GOT3 (cell line): ENCODE measurements at regions not wholly inside any gene's neighbourhood (a gene's known extent, or its start where the extent isn't known, plus 50 kb on each side); places are given as distances from the start of the nearest gene placed in this dataset.
"Not testable (repeated sequence)": the region's sequence is repeated elsewhere in the genome, so short reads cannot be mapped to it uniquely, and the experiment has no call there.

Experiments used
- DNase-seq: peaks from one replicate; lab custom pipeline; 2025; ENCODE audit warnings: mixed read lengths; lab: John Stamatoyannopoulos, UW

DNA sequence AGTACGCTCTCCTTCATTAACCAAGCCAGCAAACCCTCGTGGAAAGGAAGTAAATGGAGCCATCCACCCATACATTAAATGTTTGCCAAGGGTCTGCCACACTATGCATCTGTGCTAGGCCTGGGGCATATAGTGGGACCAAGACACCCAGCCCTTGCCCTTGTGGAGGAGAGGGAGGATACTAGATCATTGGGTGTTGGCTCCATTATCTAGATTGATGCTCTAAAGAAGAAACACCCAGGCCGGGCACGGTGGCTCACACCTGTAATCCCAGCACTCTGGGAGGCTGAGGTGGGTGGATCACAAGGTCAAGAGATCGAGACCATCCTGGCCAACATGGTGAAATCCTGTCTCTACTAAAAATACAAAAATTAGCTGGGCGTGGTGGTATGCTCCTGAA is 193.3 kb upstream of the CDH5 start:
- not testable (repeated sequence) for DNase-seq

DNA sequence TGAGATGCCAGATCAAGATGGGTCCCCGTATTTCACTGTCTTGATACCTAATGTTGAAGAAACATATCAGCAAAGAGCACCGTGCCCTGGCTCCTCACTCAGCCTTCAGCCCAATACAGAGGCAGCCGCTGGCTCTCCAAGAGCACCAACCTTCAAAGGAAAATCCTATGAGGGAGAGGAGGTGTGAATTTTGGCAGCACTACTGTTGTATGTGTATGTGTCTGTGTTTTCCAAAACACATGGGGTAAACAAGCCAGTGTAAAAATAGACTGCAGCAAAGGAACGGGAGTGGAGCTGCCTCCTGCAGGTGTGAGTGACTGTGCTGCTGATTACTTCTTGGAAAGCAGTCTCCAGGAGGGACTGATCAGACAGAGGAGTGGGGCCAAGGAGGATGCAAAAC is 194.0 kb upstream of the CDH5 start:
- DNase-seq, result no peak

DNA sequence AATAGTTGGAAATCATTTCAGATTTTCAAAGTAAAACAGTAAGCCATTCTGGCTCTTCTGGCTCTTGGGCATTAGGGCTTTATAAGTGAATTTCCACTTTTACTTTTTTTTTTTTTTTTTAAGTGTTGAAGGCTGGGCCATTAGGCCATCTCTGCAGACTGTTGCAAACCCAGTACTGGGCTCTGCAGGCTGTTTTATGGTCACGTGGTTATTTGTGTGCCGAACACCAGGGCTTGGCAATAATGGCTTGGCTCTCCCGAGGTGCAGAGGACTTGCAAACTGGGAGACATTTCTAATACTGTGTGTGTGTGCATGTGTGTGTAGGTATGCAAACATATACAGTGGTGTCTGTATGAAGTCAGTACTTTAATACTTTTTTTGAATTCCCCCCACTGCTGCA is 194.9 kb upstream of the CDH5 start:
- no peak for DNase-seq

DNA sequence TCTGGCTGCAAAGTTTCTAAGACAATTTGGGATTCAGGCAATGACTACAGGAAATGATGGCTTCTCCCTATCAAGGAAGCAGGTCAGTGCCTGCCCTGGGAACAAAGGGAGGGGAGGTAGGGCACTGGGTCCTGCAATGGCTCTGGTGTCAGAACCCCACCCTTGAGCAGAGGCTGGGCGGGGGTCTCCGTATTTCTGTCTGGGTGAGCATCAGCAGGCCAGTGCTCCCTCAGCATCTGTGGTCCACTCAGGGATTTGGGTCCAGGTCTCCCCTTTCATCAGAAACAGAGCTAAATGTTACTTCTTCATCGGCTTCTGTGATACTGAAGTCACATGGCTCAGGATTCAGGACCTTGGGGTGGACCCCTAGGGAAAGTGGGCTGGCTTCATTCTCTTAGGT is 195.5 kb upstream of the CDH5 start:
- no peak for DNase-seq

DNA sequence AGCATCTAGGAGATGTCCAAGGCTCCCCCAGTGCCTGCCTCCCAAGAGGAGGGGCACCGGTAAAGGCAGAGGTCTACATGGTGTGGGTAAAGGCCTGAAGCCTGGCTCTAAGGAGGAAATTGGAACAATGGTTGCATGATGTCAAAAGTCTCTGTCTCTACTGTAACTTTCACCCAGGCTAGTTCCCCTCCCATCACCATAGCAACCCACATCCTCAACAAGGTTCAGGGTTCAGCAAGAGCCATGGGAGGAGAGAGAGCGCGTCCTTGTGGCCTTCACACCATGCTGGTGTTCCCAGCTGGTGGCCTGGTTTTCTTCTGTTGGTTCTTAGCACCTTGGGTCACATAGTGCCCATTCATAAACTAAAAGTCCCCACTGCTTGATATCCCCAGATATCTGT is 196.7 kb upstream of the CDH5 start:
- no peak for DNase-seq

DNA sequence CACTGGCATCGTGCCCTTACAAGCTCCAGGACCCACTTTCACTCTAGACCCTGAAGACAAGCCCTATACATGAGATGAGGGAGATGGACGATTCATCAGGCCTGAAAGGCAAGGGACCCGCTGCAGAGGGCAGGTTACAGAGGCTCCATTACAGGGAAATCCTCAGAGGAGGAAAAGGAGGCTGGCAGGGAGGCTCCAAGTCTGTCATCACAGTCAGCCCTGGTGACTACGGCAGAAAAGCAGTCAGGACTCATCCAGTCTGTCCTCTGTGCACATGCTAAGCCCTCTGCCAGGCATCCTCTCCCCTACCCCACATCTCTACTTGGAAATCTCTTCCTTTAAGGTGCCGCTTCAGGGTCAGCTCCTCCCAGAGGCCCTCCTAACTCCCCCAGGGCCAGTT is 197.7 kb upstream of the CDH5 start:
- DNase-seq, result no peak

DNA sequence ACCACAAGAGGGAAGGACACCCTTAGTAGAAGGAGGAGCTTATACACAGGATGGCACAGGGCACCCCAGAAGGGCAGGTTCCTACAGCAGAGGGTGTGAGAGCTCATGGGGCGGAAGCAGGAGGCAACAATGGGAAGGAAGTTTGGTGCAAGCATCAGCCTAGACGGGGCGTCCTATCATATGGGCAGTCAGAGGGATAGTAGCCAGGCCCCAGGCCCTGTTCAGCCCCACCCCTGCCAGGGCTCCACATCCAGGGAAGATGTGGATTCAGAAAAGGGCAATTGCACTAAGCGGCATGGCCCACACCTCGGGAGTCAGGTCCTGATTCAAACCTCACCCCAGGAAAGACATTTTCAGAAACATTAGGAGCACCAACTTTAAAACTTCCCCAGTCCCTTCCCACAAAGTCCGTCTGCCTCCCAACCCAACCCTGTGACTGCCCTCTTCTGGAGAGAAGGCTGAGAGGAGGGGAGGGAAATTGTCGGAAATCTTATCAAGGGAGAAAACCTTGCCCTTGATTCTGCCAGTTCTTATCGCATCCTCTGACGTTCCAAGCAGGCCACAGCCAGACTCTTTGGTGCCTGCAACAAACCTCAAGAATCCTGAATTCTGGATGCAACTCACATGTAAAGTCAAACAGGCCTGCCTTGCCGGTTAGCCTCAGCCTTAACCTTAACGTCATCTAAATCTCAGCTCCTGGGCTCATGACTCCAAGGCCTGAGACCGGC is 198.8 kb upstream of the CDH5 start:
- DNase-seq, result no peak

DNA sequence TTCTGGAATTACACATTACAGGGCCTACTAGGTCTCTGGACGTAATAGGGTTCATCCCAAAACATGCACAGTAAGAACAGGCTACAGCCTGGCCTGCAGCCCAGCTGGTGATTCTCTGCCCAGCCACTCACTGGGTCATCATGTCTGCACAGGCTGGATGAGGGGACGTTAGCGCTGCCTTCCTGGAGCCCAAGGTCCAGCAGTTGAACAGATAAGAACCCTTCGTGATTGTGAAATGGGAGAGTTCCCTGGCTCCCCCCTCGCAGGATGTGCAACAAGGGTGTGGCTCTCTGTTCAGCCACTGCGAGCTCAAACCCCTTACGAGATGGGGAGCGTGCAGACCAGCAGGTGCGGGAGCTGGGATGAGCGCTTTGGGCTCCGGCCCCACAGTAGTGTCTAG is 200.0 kb upstream of the CDH5 start:
- DNase-seq, result no peak

DNA sequence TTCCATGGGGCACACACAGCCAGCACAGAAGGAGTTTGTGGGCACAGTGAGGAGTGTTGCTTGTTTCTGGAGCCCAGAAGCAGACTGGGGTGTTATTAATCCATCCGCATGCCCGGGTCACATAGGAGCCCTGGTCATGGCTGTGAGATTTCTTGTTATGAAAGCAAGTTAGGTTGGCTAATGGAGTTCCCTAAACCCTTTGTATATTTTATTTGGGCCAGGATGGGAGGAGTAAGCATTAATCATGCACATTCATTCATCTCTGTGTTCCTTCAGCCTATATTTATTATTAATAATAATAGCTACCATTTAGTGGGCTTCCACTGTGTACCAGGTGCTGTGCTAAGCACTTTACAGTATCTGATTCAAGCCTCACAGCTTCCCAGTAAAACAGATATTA is 200.6 kb upstream of the CDH5 start:
- no peak for DNase-seq

DNA sequence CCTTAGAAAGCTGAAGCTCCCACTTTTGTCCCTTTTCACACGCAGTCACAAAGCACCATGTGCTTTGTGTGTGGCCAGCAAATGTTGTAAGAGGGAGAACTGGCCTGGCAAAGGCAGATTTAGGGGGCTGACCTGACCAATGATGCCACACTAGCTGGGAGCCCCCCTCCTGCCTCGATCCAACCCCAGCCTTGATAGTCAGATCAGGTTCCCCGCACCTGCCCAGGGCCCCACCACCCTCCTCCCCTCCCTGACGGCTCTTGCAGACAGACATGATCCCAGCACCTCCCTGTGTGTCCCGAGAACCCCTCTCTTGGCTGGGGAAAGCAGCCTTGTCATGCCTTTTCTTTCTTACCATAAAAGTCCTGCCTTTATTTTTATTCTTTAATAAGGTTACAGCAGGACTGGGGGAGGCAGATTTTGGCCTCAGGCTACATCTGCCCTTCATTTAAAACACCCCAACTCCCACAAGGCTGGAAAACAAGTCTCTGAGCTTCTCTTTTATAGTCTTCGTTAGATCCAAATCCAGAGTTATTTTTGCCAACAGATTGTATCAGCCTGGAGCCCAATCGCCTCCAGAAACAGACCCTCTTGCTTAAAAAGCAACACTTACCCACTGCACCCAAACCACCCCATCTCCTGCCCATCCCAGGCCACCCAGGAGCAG is 201.8 kb upstream of the CDH5 start:
- DNase-seq, result no peak

DNA sequence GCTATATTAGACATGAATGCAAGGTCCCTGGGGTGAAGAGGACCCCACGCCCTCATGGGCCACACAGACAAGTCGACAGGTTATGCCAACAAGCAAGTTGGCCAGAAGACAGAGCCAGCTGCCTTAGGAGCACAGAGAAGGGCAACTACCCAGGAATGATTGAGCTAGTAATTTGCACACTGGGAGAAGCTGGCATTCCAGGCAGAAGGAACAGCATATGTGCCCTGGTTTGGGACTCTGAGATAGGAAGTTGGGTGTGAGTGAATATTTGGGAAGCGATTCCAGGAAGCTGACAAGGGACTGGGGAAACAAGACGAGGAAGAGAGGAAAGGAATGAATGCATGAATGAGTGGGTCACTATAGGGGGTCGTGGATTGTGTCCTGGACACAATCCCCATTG is 203.7 kb upstream of the CDH5 start:
- no peak for DNase-seq

DNA sequence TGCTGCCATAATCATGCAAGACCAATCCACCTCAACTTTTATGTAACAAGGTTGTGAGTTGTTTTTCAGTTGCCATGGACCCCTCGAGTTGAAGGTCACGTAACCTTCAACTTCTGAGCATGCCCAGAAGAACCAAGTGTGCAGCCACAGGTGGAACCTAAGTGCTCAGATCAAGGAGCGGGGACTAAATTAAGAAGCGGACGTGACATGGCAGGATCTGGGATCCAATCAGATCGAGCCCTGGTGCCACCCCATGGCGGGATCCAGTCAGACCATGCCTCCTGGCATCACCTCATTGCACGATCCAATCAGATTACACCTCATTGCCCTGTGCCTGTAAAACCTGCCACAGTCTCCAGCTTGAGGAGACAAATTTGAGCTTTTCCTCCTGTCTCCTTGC is 204.5 kb upstream of the CDH5 start:
- no peak for DNase-seq

DNA sequence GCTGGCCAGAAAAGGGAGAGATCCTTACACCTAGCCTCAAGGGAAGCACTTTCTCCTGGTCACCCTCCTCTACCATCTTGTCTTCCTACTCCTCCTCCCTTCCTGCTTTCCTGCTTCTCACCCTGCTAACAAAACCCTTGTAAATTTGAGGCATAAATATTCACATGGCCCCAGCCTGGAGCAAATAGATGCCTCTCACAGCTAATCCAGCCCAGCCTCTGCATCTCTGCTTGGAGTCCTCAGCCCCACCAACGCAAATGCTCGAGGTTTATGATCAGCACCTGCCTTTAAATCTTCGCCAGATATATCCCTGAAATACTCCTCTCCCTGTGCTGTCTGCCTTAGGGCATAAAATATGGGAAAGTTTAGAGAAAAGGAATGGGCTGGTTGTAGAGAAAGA is 205.2 kb upstream of the CDH5 start:
- no peak for DNase-seq

DNA sequence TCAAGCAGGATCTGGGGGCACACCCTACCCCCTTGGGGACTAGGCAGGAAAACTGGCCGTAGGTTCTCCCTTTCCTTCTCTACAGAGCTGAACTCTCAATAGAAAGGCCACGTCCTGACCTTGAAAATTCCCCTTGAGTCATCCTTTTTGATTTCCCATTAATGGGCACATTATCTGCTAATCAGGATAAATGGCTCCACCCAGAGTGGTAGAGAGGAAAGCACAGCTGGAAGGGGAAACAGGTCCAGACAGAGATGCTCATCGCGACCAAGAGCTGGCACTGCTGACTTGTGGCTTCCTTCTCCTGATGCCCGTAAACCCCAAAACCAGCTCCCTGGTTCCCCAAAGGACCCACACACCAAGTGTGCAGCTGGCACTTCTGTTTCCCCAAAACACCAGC is 206.5 kb upstream of the CDH5 start:
- DNase-seq, result no peak

DNA sequence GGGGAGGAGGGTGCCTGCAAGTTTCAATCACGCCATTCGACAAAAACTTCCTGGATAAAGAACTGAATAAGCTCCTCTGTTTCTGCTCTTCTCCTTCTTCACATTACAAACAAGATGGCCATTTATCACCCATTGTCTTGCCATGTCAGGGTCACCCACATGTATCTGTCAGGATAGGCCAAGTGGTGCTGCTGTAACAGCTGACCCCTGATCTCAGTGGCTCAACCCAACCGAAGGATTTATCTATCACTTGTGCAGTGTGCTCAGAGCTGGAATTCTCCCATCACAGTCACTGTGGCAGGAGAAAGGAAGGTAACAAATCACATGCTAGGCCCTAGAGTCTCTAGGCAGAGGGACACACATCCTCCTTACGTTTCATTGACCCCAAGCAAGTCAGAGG is 210.0 kb upstream of the CDH5 start:
- no peak for DNase-seq

DNA sequence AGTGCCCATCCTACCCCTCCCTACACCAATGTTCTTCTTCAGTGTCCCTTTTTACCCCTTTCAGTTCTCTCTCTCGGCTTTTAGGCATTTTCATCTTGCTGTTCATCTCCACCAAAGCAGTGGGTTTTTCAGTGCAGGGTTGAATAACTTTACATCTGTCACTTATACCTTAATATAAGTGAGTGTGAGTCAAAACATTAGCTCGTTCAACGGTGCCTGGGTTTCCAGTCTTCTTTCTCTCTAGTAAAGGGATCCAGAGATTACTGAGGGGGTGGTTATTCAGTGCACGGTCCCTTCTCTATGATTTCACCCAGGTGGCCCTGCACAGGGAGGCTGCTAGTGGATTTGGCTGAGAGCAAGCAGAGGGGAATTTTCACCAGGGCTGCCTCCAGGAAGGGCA is 210.6 kb upstream of the CDH5 start:
- no peak for DNase-seq

DNA sequence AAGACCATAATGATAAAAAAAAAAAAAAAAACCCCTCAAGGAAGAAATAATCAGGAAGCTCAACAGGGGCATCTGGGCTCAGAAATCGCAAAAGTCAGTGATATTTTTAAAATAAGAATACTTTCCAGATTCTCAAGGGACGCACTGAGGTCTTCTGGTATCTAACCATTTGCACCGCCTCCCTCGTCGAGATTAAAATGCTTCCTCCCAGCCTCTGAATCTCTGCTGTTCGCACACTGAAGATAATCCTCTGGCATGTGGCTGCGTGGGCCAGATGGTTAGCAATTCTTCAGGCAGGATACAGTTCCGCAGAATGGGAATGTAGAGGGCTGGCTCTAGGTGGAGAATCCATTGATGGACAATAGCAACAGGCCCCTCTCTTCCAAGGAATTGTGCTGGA is 211.7 kb upstream of the CDH5 start:
- no peak for DNase-seq

DNA sequence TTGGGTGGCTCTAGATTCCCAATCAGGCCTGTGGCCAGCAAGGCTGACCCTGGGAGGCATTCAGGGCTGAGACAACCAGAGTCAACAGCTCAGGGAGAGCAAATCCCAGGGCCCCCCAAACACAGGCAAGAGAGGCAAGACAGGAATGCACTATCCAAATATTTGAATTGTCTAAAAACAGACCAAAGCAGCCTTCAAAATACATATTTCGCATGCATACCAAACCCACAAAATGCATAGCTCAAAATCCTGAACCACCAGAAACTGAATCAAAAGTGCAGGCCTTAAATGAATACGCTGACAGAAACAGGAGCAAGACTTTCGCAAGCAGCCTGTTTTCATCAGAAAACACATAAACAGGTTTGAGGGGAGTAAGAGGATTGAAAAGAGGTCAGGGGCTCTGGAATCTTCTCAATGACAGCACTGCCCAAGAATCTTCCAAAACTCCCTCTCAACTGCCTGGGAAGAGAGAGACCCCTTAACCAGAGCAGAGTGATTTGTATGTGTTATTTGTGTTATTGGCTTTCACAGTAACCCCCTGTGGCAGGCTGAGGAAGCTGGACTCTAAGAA is 213.6 kb upstream of the CDH5 start:
- no peak for DNase-seq

DNA sequence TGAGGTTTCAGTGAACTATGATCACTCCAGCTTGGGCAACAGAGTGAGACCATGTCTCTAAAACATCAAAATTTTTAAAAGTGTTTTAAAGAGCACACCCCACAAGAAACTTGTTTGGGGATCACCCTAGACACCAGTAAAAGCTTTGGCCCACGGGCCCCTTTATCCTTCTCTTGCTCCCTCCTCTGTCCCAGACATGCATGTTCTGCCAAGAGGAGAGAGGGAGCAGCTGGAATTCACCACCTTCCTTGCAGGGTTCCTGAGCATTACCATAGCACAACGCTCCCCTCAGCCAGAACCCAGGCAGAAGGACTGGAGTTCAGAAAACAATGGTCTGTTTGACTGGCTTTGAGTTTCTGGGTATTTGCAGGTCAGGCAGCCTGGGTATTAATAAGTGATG is 214.3 kb upstream of the CDH5 start:
- no peak for DNase-seq

DNA sequence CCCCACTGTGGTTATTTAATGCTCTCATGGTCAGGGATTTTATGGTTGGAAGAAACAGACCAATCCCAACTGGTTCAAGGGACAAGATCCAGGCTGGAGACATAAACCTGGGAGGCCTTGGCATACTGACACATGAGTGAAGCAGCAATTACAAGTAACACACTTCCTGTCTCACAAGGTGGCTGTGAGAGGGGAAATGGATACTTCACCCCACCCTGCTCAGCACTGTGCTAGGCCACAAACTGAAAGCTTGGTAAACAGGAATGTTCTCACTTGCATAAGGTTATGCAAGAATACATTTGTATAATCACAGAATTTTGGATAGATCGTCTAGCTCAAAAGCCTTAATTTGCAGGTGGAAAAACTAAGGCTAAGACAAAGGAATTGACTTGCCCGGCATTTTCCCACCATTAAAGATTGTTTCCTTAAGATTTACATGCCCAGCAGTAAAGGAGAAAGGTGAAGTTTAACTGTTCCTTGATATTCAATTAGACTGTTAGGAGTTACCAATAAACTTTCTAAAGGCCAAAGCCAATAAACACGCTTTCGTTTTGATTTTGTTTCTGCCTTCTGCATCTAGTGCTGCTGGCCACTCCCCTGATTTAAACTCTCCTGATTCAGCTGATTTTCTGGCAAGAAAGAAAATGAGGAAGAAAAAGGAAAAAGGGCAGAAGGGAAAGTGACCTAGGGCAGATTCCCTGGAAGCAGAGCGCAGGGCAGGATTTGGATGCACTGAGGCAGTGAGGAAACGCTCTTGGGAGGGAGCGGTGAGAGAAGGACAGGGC is 215.6 kb upstream of the CDH5 start:
- DNase-seq, result no peak

DNA sequence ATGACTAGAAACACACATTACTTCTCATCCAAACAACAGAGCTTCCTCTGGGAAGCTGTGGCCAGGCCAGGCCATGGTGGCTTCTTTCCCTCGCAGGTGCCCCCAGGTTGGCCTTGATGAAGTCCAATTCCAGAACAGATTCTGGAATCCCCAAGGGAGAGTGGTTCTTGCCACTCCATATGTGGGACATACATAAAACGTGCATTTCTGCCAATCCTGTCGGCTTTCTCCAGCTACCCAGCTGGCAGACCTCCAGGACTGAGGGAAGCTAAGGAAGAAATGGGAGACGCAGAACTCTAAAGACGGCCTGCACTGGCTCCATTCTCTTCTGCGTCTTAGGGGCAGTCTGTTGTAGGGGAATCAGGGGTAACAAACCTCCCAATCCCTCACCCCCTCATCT is 219.2 kb upstream of the CDH5 start:
- DNase-seq, result no peak

DNA sequence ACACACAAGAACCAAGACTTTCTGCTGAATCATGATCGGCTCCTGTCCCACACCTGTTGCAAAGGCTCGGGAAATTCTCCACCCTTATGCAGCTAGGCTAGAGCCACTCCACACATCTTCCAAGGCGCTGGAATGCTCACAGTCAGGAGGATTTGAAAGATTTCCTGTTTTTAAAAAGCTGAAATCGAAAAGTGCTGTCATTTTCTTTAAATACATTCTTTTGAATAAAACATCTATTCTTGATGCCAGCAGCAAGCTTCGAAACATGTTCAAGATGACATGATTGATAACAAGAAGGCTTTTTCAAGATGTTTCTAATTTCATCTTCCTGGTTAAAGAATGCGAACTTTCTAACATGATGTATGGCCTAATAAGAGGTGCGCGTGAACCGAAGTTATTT is 219.7 kb upstream of the CDH5 start:
- no peak for DNase-seq

DNA sequence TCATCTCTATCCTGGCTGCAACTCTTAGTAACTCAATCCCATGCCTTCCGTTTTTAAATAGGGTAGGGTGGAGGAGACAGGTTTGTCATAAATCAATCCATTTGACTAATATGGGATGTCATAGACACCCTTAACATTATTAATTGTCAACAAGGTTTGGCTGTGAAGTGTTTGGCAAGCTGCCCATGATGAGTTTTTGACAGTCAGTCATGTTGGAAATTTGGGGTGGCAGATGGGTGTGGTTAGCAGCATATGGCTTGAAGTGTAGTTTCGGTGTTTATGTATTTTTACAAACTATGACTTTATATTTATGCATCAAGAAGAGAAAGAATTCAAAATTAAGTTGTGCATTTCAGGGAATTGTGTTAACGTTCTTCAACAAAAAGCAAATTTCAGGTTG is 221.8 kb upstream of the CDH5 start:
- no peak for DNase-seq
